Activated gamma-delta T cell treated with Interleukin-2 at 50 U/mL for 16 hours (primary cell): ENCODE measurements at regions not wholly inside any gene's neighbourhood (a gene's known extent, or its start where the extent isn't known, plus 50 kb on each side); places are given as distances from the start of the nearest gene placed in this dataset.
"Not testable (repeated sequence)": the region's sequence is repeated elsewhere in the genome, so short reads cannot be mapped to it uniquely, and the experiment has no call there.

ENCODE experiments used
- DNase-seq: peaks from one replicate; pipeline ENCODE4 v3.0.0-alpha.2; 2020

- DNase-seq: no peak
These were observed 572.8 kb downstream of the REEP3 start for GRCh38 chr10:64093946-64094535.

- no peak for DNase-seq
These were observed 575.7 kb downstream of the REEP3 start for GRCh38 chr10:64096941-64097340.

- no peak for DNase-seq
These were observed 576.4 kb downstream of the REEP3 start for GRCh38 chr10:64097391-64098122.

- no peak for DNase-seq
These were observed 577.8 kb downstream of the REEP3 start for GRCh38 chr10:64098994-64099393.

- DNase-seq: no peak
These were observed 580.5 kb downstream of the REEP3 start for GRCh38 chr10:64101606-64102263.

- no peak for DNase-seq
These were observed 581.0 kb downstream of the REEP3 start for GRCh38 chr10:64102264-64102633.

GRCh38 chr10:64102916-64103315, 581.7 kb downstream of the REEP3 start:
- DNase-seq: no peak

- no peak for DNase-seq
These were observed 582.7 kb downstream of the REEP3 start for GRCh38 chr10:64103750-64104470.

GRCh38 chr10:64109926-64110495, 588.8 kb downstream of the REEP3 start:
- DNase-seq: no peak

GRCh38 chr10:64112701-64113355, 591.6 kb downstream of the REEP3 start:
- no peak for DNase-seq

- DNase-seq: no peak
These were observed 592.2 kb downstream of the REEP3 start for GRCh38 chr10:64113375-64113774.

GRCh38 chr10:64113792-64114191, 592.6 kb downstream of the REEP3 start:
- no peak for DNase-seq

- DNase-seq: no peak
These were observed 594.3 kb downstream of the REEP3 start for GRCh38 chr10:64115471-64115870.

GRCh38 chr10:64115908-64116643, 594.9 kb downstream of the REEP3 start:
- DNase-seq: no peak

- DNase-seq: no peak
These were observed 595.5 kb downstream of the REEP3 start for GRCh38 chr10:64116707-64117106.

- no peak for DNase-seq
These were observed 597.5 kb downstream of the REEP3 start for GRCh38 chr10:64118736-64119135.

- DNase-seq: not testable (repeated sequence)
These were observed 599.2 kb downstream of the REEP3 start for GRCh38 chr10:64120301-64120980.

- no peak for DNase-seq
These were observed 609.0 kb downstream of the REEP3 start for GRCh38 chr10:64130152-64130551.

- no peak for DNase-seq
These were observed 613.5 kb downstream of the REEP3 start for GRCh38 chr10:64134676-64135075.

- DNase-seq: no peak
These were observed 621.2 kb downstream of the REEP3 start for GRCh38 chr10:64142395-64142794.

- DNase-seq: no peak
These were observed 627.4 kb downstream of the REEP3 start for GRCh38 chr10:64148607-64149006.
